ENCODE measurements at regions not wholly inside any gene's neighbourhood (a gene's known extent, or its start where the extent isn't known, plus 50 kb on each side); places are given as distances from the start of the nearest gene placed in this dataset.

GRCh38 chr6:140777780-140778179, 1354.9 kb upstream of the GJE1 start:
- no peaks in the 10 kb centered on the region for H4K20me1 ChIP-seq (ENCODE audit: low read depth, low read length)
- H3K9me2 ChIP-seq (replicated peaks; ENCODE audit: insufficient read depth, low read length) = no peaks in the 10 kb centered on the region
- H3K9me3 ChIP-seq (ENCODE audit: insufficient read depth, low read length) = no peaks in the 10 kb centered on the region
- no peaks in the 10 kb centered on the region for H3K27me3 ChIP-seq (ENCODE audit: low read length)
- H3K9ac ChIP-seq (ENCODE audit: low read length) = no peak overlapping the region
- TF ChIP-seq CTCF (IDR thresholded peaks at IDR 0.05; ENCODE audit: insufficient read depth, low read length, poor library complexity, severe bottlenecking) (no peak), EZH2phosphoT487 (conservative IDR thresholded peaks at IDR 0.05; ENCODE audit: low read length) (no peak)
- no peak overlapping the region for H2AFZ ChIP-seq (ENCODE audit: low read depth, low read length, severe bottlenecking)
- H3K4me3 ChIP-seq (ENCODE audit: insufficient read depth, low read length, poor library complexity, severe bottlenecking) = no peak overlapping the region
- 0 out of 2 replicates have a peak, but pooled peaks cover 1% of the 10 kb centered on the region for H3K36me3 ChIP-seq (ENCODE audit: low read length)
- H3K27ac ChIP-seq (ENCODE audit: low read depth, low read length) = no peak overlapping the region
- H3K79me2 ChIP-seq (ENCODE audit: insufficient read depth, low read length) = no peaks in the 10 kb centered on the region
- H3F3A ChIP-seq (ENCODE audit: insufficient read depth) = no peaks in the 10 kb centered on the region
- no peak overlapping the region for H3K4me2 ChIP-seq (ENCODE audit: low read depth, low read length, poor library complexity, severe bottlenecking)

- Histone ChIP-seq H3K36me3 (ENCODE audit: low read length) (peaks cover 3% of the 10 kb centered on the region; the same call in 1 of the 2 replicates), H3K79me2 (ENCODE audit: insufficient read depth, low read length) (no peaks in the 10 kb centered on the region), H3K4me3 (ENCODE audit: insufficient read depth, low read length, poor library complexity, severe bottlenecking) (no peak overlapping the region), H3F3A (ENCODE audit: insufficient read depth) (no peaks in the 10 kb centered on the region), H2AFZ (ENCODE audit: low read depth, low read length, severe bottlenecking) (no peak overlapping the region), H3K9me3 (ENCODE audit: insufficient read depth, low read length) (peaks cover 7% of the 10 kb centered on the region; the same call in 1 of the 2 replicates), H3K27ac (ENCODE audit: low read depth, low read length) (no peak overlapping the region), H3K9me2 (replicated peaks; ENCODE audit: insufficient read depth, low read length) (no peaks in the 10 kb centered on the region), H3K4me2 (ENCODE audit: low read depth, low read length, poor library complexity, severe bottlenecking) (no peak overlapping the region), H4K20me1 (ENCODE audit: low read depth, low read length) (no peaks in the 10 kb centered on the region), H3K9ac (ENCODE audit: low read length) (no peak overlapping the region), H3K27me3 (ENCODE audit: low read length) (no peaks in the 10 kb centered on the region)
- TF ChIP-seq EZH2phosphoT487 (conservative IDR thresholded peaks at IDR 0.05; ENCODE audit: low read length) (no peak), CTCF (IDR thresholded peaks at IDR 0.05; ENCODE audit: insufficient read depth, low read length, poor library complexity, severe bottlenecking) (no peak)
Measured at GRCh38 chr6:140775061-140775460, 1357.7 kb upstream of the GJE1 start.

DNA sequence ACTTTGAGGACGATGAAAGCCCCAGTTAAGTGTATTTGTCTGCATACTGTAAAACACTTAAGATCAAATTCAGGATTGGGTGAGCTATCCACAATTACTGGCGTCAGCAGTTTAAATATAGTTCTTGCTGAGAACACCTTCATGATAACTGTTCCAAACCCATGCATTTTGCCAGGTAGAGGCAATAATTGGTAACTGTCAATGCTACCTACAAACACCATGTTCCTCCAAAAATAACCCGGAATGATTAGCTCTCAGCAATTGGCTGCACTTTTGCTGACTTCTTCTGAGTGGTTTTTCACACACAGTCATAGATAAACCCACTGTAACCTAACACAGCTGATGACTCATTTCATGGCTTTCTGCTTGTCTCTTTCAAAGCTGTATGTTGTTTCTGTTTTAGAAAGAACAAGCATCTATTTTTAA, 1358.6 kb upstream of the GJE1 start:
- H3K9me3 ChIP-seq (ENCODE audit: insufficient read depth, low read length) = peaks cover 10% of the 10 kb centered on the region; the same call in 1 of the 2 replicates
- no peaks in the 10 kb centered on the region for H3K9me2 ChIP-seq (replicated peaks; ENCODE audit: insufficient read depth, low read length)
- no peaks in the 10 kb centered on the region for H4K20me1 ChIP-seq (ENCODE audit: low read depth, low read length)
- H2AFZ ChIP-seq (ENCODE audit: low read depth, low read length, severe bottlenecking) = no peak overlapping the region
- H3K4me3 ChIP-seq (ENCODE audit: insufficient read depth, low read length, poor library complexity, severe bottlenecking) = no peak overlapping the region
- no peaks in the 10 kb centered on the region for H3F3A ChIP-seq (ENCODE audit: insufficient read depth)
- no peaks in the 10 kb centered on the region for H3K27me3 ChIP-seq (ENCODE audit: low read length)
- TF ChIP-seq CTCF (IDR thresholded peaks at IDR 0.05; ENCODE audit: insufficient read depth, low read length, poor library complexity, severe bottlenecking) (no peak), EZH2phosphoT487 (conservative IDR thresholded peaks at IDR 0.05; ENCODE audit: low read length) (no peak)
- H3K79me2 ChIP-seq (ENCODE audit: insufficient read depth, low read length) = no peaks in the 10 kb centered on the region
- H3K9ac ChIP-seq (ENCODE audit: low read length) = no peak overlapping the region
- peaks cover 3% of the 10 kb centered on the region for H3K36me3 ChIP-seq (ENCODE audit: low read length)
- H3K27ac ChIP-seq (ENCODE audit: low read depth, low read length) = no peak overlapping the region
- no peak overlapping the region for H3K4me2 ChIP-seq (ENCODE audit: low read depth, low read length, poor library complexity, severe bottlenecking)
